IMR-90 (cell line): ENCODE measurements at regions not wholly inside any gene's neighbourhood (a gene's known extent, or its start where the extent isn't known, plus 50 kb on each side); places are given as distances from the start of the nearest gene placed in this dataset.

Experiments used
- ATAC-seq: fragments of 200-7000 bp; cut with Tn5 transposase; 2 replicates; pipeline ENCODE4 v1.9.1; 2020; ENCODE audit warnings: low read depth, mild to moderate bottlenecking, moderate library complexity
- BruUV-seq: library from RNA; stranded (reverse); fragments of 400-500 nt; replicated peaks from 2 replicates; lab custom pipeline; 2021; lab: Mats Ljungman, UMichigan
- CTCF ChIA-PET: fragments of 300-600 bp; formaldehyde crosslinking; extraction: SDS; loops from one replicate; lab custom pipeline; 2021; ENCODE audit warnings: antibody characterized with exemption; lab: Yijun Ruan, JAX
- POLR2A ChIA-PET: fragments of 300-600 bp; sonication (Branson Sonifier 250); formaldehyde crosslinking; loops from one replicate; lab custom pipeline; 2022; ENCODE audit warnings: antibody characterized with exemption; ENCODE audit not compliant: unreplicated experiment; lab: Charles Lee
- DNase-seq: peaks from one replicate; pipeline ENCODE4 v3.0.0; 2013
- H2AFZ ChIP-seq: replicated peaks from 2 replicates; pipeline ENCODE3; 2013; ENCODE audit warnings: low read length, mild to moderate bottlenecking; ENCODE audit not compliant: poor library complexity
- H2AK5ac ChIP-seq: 2 replicates; pipeline ENCODE4 v1.6.1; 2013; ENCODE audit warnings: low read depth, low read length, inconsistent platforms
- H2AK9ac ChIP-seq: replicated peaks from 2 replicates; pipeline ENCODE3; 2013; ENCODE audit warnings: mild to moderate bottlenecking, low read depth, low read length, moderate library complexity; ENCODE audit not compliant: poor library complexity
- H2BK120ac ChIP-seq: 2 replicates; pipeline ENCODE4 v1.6.1; 2013; ENCODE audit warnings: low read depth, low read length, inconsistent platforms
- H2BK15ac ChIP-seq: 3 replicates; pipeline ENCODE4 v1.6.1; 2013; ENCODE audit warnings: low read depth, low read length, inconsistent platforms
- H2BK20ac ChIP-seq: 2 replicates; pipeline ENCODE4 v1.6.1; 2013; ENCODE audit warnings: low read depth, mild to moderate bottlenecking, inconsistent platforms, low read length, moderate library complexity
- H2BK5ac ChIP-seq: 2 replicates; pipeline ENCODE4 v1.6.1; 2013; ENCODE audit warnings: mild to moderate bottlenecking, low read depth, low read length, inconsistent platforms; ENCODE audit not compliant: poor library complexity, severe bottlenecking
- H3K14ac ChIP-seq: replicated peaks from 2 replicates; pipeline ENCODE4 v1.6.1; 2013; ENCODE audit warnings: low read depth, low read length, inconsistent platforms
- H3K18ac ChIP-seq: 2 replicates; pipeline ENCODE4 v1.6.1; 2013; ENCODE audit warnings: low read depth, low read length, control low read depth
- H3K23ac ChIP-seq: 2 replicates; pipeline ENCODE4 v1.6.1; 2013; ENCODE audit warnings: low read depth, low read length, inconsistent platforms
- H3K27ac ChIP-seq: 2 replicates; pipeline ENCODE4 v1.5.1; 2013; ENCODE audit warnings: mild to moderate bottlenecking, control low read depth, low read length; ENCODE audit not compliant: insufficient read depth
- H3K27me3 ChIP-seq: 2 replicates; pipeline ENCODE4 v1.6.1; 2013; ENCODE audit warnings: low read length; ENCODE audit not compliant: control insufficient read depth, insufficient read depth
- H3K36me3 ChIP-seq: 2 replicates; pipeline ENCODE4 v1.6.1; 2013; ENCODE audit warnings: low read length, mixed read lengths; ENCODE audit not compliant: control insufficient read depth, insufficient read depth
- H3K4ac ChIP-seq: 2 replicates; pipeline ENCODE4 v1.6.1; 2013; ENCODE audit warnings: low read depth, low read length, inconsistent platforms
- H3K4me1 ChIP-seq: 2 replicates; pipeline ENCODE4 v1.6.1; 2013; ENCODE audit warnings: low read length, mixed read lengths; ENCODE audit not compliant: control insufficient read depth, insufficient read depth
- H3K4me2 ChIP-seq: 2 replicates; pipeline ENCODE4 v1.6.1; 2013; ENCODE audit warnings: low read depth, mild to moderate bottlenecking, control low read depth, low read length, moderate library complexity
- H3K4me3 ChIP-seq: 2 replicates; pipeline ENCODE4 v1.5.1; 2013; ENCODE audit warnings: low read depth, mild to moderate bottlenecking, control low read depth, low read length, moderate library complexity; ENCODE audit not compliant: insufficient read depth
- H3K56ac ChIP-seq: 2 replicates; pipeline ENCODE4 v1.6.1; 2013; ENCODE audit warnings: low read length, inconsistent platforms; ENCODE audit not compliant: insufficient read depth; ENCODE audit errors: extremely low read depth
- H3K79me1 ChIP-seq, 2 experiments: 2 replicates each; pipeline ENCODE4 v1.6.1; 2013; ENCODE audit warnings: low read length in 2 of 2, inconsistent platforms in 1 of 2, low read depth in 1 of 2
- H3K9ac ChIP-seq: 2 replicates; pipeline ENCODE4 v1.6.1; 2013; ENCODE audit warnings: low read depth, low read length, control low read depth
- H3K9me1 ChIP-seq: 2 replicates; pipeline ENCODE4 v1.6.1; 2013; ENCODE audit warnings: low read length, inconsistent platforms; ENCODE audit not compliant: insufficient read depth
- H3K9me3 ChIP-seq: 2 replicates; pipeline ENCODE4 v1.6.1; 2013; ENCODE audit warnings: low read length; ENCODE audit not compliant: control insufficient read depth, insufficient read depth
- H4K20me1 ChIP-seq: 2 replicates; pipeline ENCODE4 v1.6.1; 2013; ENCODE audit warnings: low read length, inconsistent platforms; ENCODE audit not compliant: insufficient read depth
- H4K5ac ChIP-seq: 2 replicates; pipeline ENCODE4 v1.6.1; 2013; ENCODE audit warnings: mild to moderate bottlenecking, low read depth, low read length, control low read depth
- H4K8ac ChIP-seq, 2 experiments: 2 replicates each; pipeline ENCODE4 v1.6.1; 2013; ENCODE audit warnings: low read depth in 2 of 2, low read length in 2 of 2, control low read depth in 1 of 2, inconsistent platforms in 1 of 2
- H4K91ac ChIP-seq: 2 replicates; pipeline ENCODE4 v1.6.1; 2013; ENCODE audit warnings: low read depth, low read length, inconsistent platforms; ENCODE audit not compliant: insufficient read depth
- BHLHE40 ChIP-seq: fragments of 150-350 bp; IDR thresholded peaks from 2 replicates; pipeline ENCODE4 v1.6.1; 2016; ENCODE audit warnings: mild to moderate bottlenecking, low read depth, low read length
- CEBPB ChIP-seq: IDR thresholded peaks from 2 replicates; pipeline ENCODE4 v1.6.1; 2012; ENCODE audit warnings: low read depth, low read length, improper control_type of control experiment
- CTCF ChIP-seq: conservative IDR thresholded peaks from 2 replicates; pipeline ENCODE4 v1.5.1; 2012; ENCODE audit warnings: mild to moderate bottlenecking, low read depth, low read length, improper control_type of control experiment
- MAFK ChIP-seq: IDR thresholded peaks from 2 replicates; pipeline ENCODE4 v1.6.1; 2012; ENCODE audit warnings: low read depth, low read length, improper control_type of control experiment
- MAZ ChIP-seq: IDR thresholded peaks from 2 replicates; pipeline ENCODE4 v1.6.1; 2012; ENCODE audit warnings: low read depth, mild to moderate bottlenecking, low read length, improper control_type of control experiment, moderate library complexity, borderline replicate concordance
- RAD21 ChIP-seq: IDR thresholded peaks from 2 replicates; pipeline ENCODE4 v1.6.1; 2012; ENCODE audit warnings: low read length, improper control_type of control experiment
- RCOR1 ChIP-seq: IDR thresholded peaks from 2 replicates; pipeline ENCODE4 v1.6.1; 2012; ENCODE audit warnings: mild to moderate bottlenecking, low read length, improper control_type of control experiment; ENCODE audit not compliant: insufficient replicate concordance
- WGBS, 2 experiments: methylation state at CpG; one replicate each; pipeline versions ENCODE4 v1.1.5 to v1.1.7; 2013; ENCODE audit warnings: missing lambda C conversion rate in 2 of 2; ENCODE audit not compliant: insufficient read length in 1 of 2; ENCODE audit errors: extremely low coverage in 2 of 2; 5-methylcytosine and 5-hydroxymethylcytosine counted together
- dilution Hi-C: fragments of 300-500 bp; cut with HindIII; formaldehyde crosslinking; loops from one replicate; pipeline ENCODE4 v1.14.3; 2018; ENCODE audit warnings: low sequenced_read_pairs; ENCODE audit not compliant: unreplicated experiment
- in situ Hi-C: fragments of 300-500 bp; cut with MboI; formaldehyde crosslinking; loops from 3 replicates; pipeline ENCODE4 v1.14.3; 2019; ENCODE audit warnings: low sequenced_read_pairs, inconsistent platforms, mixed read lengths
- intact Hi-C: fragments of 100-400 bp; cut with micrococcal nuclease; formaldehyde crosslinking; loops from 2 replicates; pipeline ENCODE4 v1.10.0; 2022

- Histone ChIP-seq H3K9me3 (0 out of 2 replicates have a peak, but pooled peaks cover 2% of the 10 kb centered on the region), H2AK9ac (no peak overlapping the region), H4K8ac (no peak overlapping the region), H2AFZ (no peak overlapping the region), H3K79me1 (no peaks in the 10 kb centered on the region), H2BK15ac (no peak overlapping the region), H4K91ac (no peak overlapping the region), H3K9ac (no peak overlapping the region), H3K27ac (no peak overlapping the region), H4K5ac (no peak overlapping the region), H3K9me1 (no peaks in the 10 kb centered on the region), H3K4me2 (no peak overlapping the region), H3K18ac (no peak overlapping the region), H3K36me3 (no peaks in the 10 kb centered on the region), H2BK20ac (no peak overlapping the region), H2AK5ac (no peak overlapping the region), H3K14ac (no peak overlapping the region), H2BK120ac (no peak overlapping the region), H3K27me3 (peaks cover 45% of the 10 kb centered on the region), H3K4ac (no peak overlapping the region), H3K23ac (no peak overlapping the region), H2BK5ac (no peak overlapping the region), H3K4me3 (no peak overlapping the region), H3K56ac (no peak overlapping the region), H4K20me1 (no peaks in the 10 kb centered on the region), H3K4me1 (no peaks in the 10 kb centered on the region)
- TF ChIP-seq RCOR1 (no peak), CEBPB (no peak), CTCF (no peak), MAFK (no peak), MAZ (no peak), BHLHE40 (no peak), RAD21 (no peak)
- intact Hi-C loops (no loop called here), in situ Hi-C loops (no loop called here), dilution Hi-C loops (no loop called here)
- DNase-seq: no peak
- ChIA-PET CTCF (no interaction called here), POLR2A (no interaction called here)
- WGBS, 2 experiments: no CpG with 5 or more reads among the region's 1 CpG
- no peak for ATAC-seq
- BruUV-seq: no TSS peak
These were observed 58.1 kb upstream of the WNT4 start for GRCh38 chr1:22201023-22201422.
